Fibroblast of upper back skin (primary cell): ENCODE measurements at regions not wholly inside any gene's neighbourhood (a gene's known extent, or its start where the extent isn't known, plus 50 kb on each side); places are given as distances from the start of the nearest gene placed in this dataset.

ENCODE experiments used
- DNase-seq: peaks from one replicate; pipeline ENCODE4 v3.0.0-alpha.2; 2013

GRCh38 chr2:120999377-121000097, 263.9 kb downstream of the GLI2 start:
- peak; percentile 46 for DNase-seq

- DNase-seq: no peak
Measured at GRCh38 chr2:121000804-121001203, 265.1 kb downstream of the GLI2 start.

GRCh38 chr2:121001641-121002040, 266.0 kb downstream of the GLI2 start:
- no peak for DNase-seq

GRCh38 chr2:121002597-121002996, 266.9 kb downstream of the GLI2 start:
- no peak for DNase-seq

GRCh38 chr2:121003391-121003790, 267.7 kb downstream of the GLI2 start:
- no peak for DNase-seq

GRCh38 chr2:121004359-121004758, 268.7 kb downstream of the GLI2 start:
- DNase-seq: no peak

GRCh38 chr2:121004950-121005349, 269.3 kb downstream of the GLI2 start:
- DNase-seq: no peak

- no peak for DNase-seq
Measured at GRCh38 chr2:121005453-121005852, 269.8 kb downstream of the GLI2 start.

- DNase-seq: no peak
Measured at GRCh38 chr2:121006743-121007489, 271.2 kb downstream of the GLI2 start.

GRCh38 chr2:121007490-121007853, 271.8 kb downstream of the GLI2 start:
- no peak for DNase-seq

- no peak for DNase-seq
Measured at GRCh38 chr2:121008975-121009374, 273.3 kb downstream of the GLI2 start.

GRCh38 chr2:121010998-121011397, 274.0 kb downstream of the TFCP2L1 start:
- DNase-seq: no peak

- no peak for DNase-seq
Measured at GRCh38 chr2:121014876-121015275, 270.1 kb downstream of the TFCP2L1 start.

GRCh38 chr2:121015971-121016485, 269.0 kb downstream of the TFCP2L1 start:
- no peak for DNase-seq

GRCh38 chr2:121017396-121017795, 267.6 kb downstream of the TFCP2L1 start:
- DNase-seq: no peak

GRCh38 chr2:121018136-121019061, 266.6 kb downstream of the TFCP2L1 start:
- peak; percentile 54 for DNase-seq

GRCh38 chr2:121019071-121019470, 265.9 kb downstream of the TFCP2L1 start:
- DNase-seq: no peak

- no peak for DNase-seq
Measured at GRCh38 chr2:121019756-121020155, 265.2 kb downstream of the TFCP2L1 start.

GRCh38 chr2:121021685-121022084, 263.3 kb downstream of the TFCP2L1 start:
- DNase-seq: no peak

- no peak for DNase-seq
Measured at GRCh38 chr2:121028577-121028976, 256.4 kb downstream of the TFCP2L1 start.

- no peak for DNase-seq
Measured at GRCh38 chr2:121030523-121030922, 254.5 kb downstream of the TFCP2L1 start.

- no peak for DNase-seq
Measured at GRCh38 chr2:121031568-121032340, 253.2 kb downstream of the TFCP2L1 start.
